A549 (cell line): ENCODE measurements at regions not wholly inside any gene's neighbourhood (a gene's known extent, or its start where the extent isn't known, plus 50 kb on each side); places are given as distances from the start of the nearest gene placed in this dataset.

Experiments used
- ATAC-seq, 2 experiments: fragments of 200-7000 bp in 1 of 2; fragments of >200 bp in 1 of 2; cut with Nextera tagmentation in 1 of 2; cut with Tn5 transposase in 1 of 2; 3 replicates each; pipeline versions ENCODE4 v1.8.0 to v1.9.1; 2018 to 2020; ENCODE audit warnings: mild to moderate bottlenecking in 1 of 2, moderate library complexity in 1 of 2
- CTCF ChIA-PET: fragments of 300-600 bp; sonication (Branson Sonifier 250); formaldehyde crosslinking; extraction: SDS; loops from one replicate; lab custom pipeline; 2021; ENCODE audit warnings: antibody characterized with exemption, inconsistent platforms; lab: Yijun Ruan, JAX
- POLR2A ChIA-PET: fragments of 350-600 bp; formaldehyde crosslinking; extraction: SDS; loops from one replicate; lab custom pipeline; 2021; ENCODE audit warnings: antibody characterized with exemption, inconsistent platforms; lab: Yijun Ruan, JAX
- DNase-seq, 2 experiments: peaks; one replicate each; pipeline versions ENCODE4 v3.0.0 to v3.0.0-alpha.2; 2011 to 2016; ENCODE audit warnings: low read depth in 1 of 2, low spot score in 1 of 2
- FAIRE-seq: peaks from 2 replicates; lab custom pipeline; 2011; peaks lifted over from hg19 to GRCh38; lab: Jason Lieb, UNC
- H3K27ac ChIP-seq, 2 experiments: fragments of >200 bp; sonication (Bioruptor Twin); formaldehyde crosslinking; 3 replicates each; pipeline ENCODE4 v1.5.1; 2016 to 2017
- H3K4me1 ChIP-seq: fragments of >200 bp; sonication (Bioruptor Twin); formaldehyde crosslinking; 3 replicates; pipeline ENCODE4 v1.6.1; 2016
- H3K4me2 ChIP-seq: fragments of >200 bp; sonication (Bioruptor Twin); formaldehyde crosslinking; 3 replicates; pipeline ENCODE4 v1.6.1; 2016
- H3K4me3 ChIP-seq: fragments of >200 bp; sonication (Bioruptor Twin); formaldehyde crosslinking; 3 replicates; pipeline ENCODE4 v1.5.1; 2016
- H3K9me3 ChIP-seq: fragments of >200 bp; sonication (Bioruptor Twin); formaldehyde crosslinking; 3 replicates; pipeline ENCODE4 v1.6.1; 2016
- CBX8 ChIP-seq: fragments of 200-600 bp; sonication (generic); IDR thresholded peaks from 2 replicates; pipeline ENCODE4 v1.6.1; 2016
- EHMT2 ChIP-seq: fragments of 200-600 bp; sonication (generic); IDR thresholded peaks from 2 replicates; pipeline ENCODE4 v1.6.1; 2016; ENCODE audit warnings: antibody characterized with exemption, low read depth, mild to moderate bottlenecking, moderate library complexity
- ESRRA ChIP-seq: fragments of 150-350 bp; IDR thresholded peaks from 2 replicates; pipeline ENCODE4 v1.6.1; 2014; ENCODE audit warnings: mild to moderate bottlenecking, low read length, borderline replicate concordance
- FOSB ChIP-seq: fragments of 250-450 bp; sonication (Bioruptor Pico); IDR thresholded peaks from 2 replicates; pipeline ENCODE4 v1.5.0; 2020; ENCODE audit warnings: mild to moderate bottlenecking, moderate library complexity
- FOSL2 ChIP-seq, 2 experiments: fragments of 450-650 bp in 1 of 2; fragments of >200 bp in 1 of 2; sonication (Bioruptor Twin) in 1 of 2; formaldehyde crosslinking; IDR thresholded peaks; 2 replicates each; pipeline versions ENCODE4 v1.5.0 to v1.6.1; 2016 to 2020; ENCODE audit warnings: mild to moderate bottlenecking in 1 of 2, moderate library complexity in 1 of 2
- HOXB13 ChIP-seq: fragments of 250-450 bp; sonication (Bioruptor Pico); IDR thresholded peaks from 2 replicates; pipeline ENCODE4 v1.5.0; 2020; ENCODE audit warnings: low read depth, mild to moderate bottlenecking, moderate library complexity
- JUNB ChIP-seq: fragments of >200 bp; sonication (Bioruptor Twin); formaldehyde crosslinking; IDR thresholded peaks from 2 replicates; pipeline ENCODE4 v1.6.1; 2016
- KDM5A ChIP-seq: fragments of 200-600 bp; sonication (generic); IDR thresholded peaks from 2 replicates; pipeline ENCODE4 v1.6.1; 2016; ENCODE audit warnings: antibody characterized with exemption, mild to moderate bottlenecking
- MAFK ChIP-seq: fragments of 450-650 bp; IDR thresholded peaks from 2 replicates; pipeline ENCODE4 v1.6.1; 2014; ENCODE audit not compliant: partially characterized antibody
- NFE2L2 ChIP-seq: fragments of 150-350 bp; conservative IDR thresholded peaks from 2 replicates; pipeline ENCODE4 v1.6.1; 2014; ENCODE audit warnings: low read length
- NR3C1 ChIP-seq: fragments of >200 bp; sonication (Bioruptor Twin); formaldehyde crosslinking; IDR thresholded peaks from 3 replicates; pipeline ENCODE4 v1.6.1; 2017
- RAD21 ChIP-seq, 2 experiments: fragments of >200 bp in 1 of 2; sonication (Bioruptor Twin) in 1 of 2; formaldehyde crosslinking in 1 of 2; IDR thresholded peaks in 1 of 2; conservative IDR thresholded peaks in 1 of 2; 2 replicates in 1 of 2; 3 replicates in 1 of 2; pipeline ENCODE4 v1.6.1; 2012 to 2018; ENCODE audit warnings: inconsistent platforms in 1 of 2
- RFX5 ChIP-seq: fragments of 450-650 bp; IDR thresholded peaks from 2 replicates; pipeline ENCODE4 v1.7.1; 2014; ENCODE audit warnings: antibody characterized with exemption, mild to moderate bottlenecking, moderate library complexity
- TFCP2L1 ChIP-seq: fragments of 250-450 bp; sonication (Bioruptor Pico); IDR thresholded peaks from 2 replicates; pipeline ENCODE4 v1.5.0; 2021; ENCODE audit warnings: mild to moderate bottlenecking
- ZFP36 ChIP-seq: fragments of 450-650 bp; IDR thresholded peaks from 2 replicates; pipeline ENCODE4 v1.6.1; 2014; ENCODE audit warnings: borderline replicate concordance; ENCODE audit not compliant: partially characterized antibody
- ZNF302 ChIP-seq: fragments of 250-450 bp; sonication (Bioruptor Pico); IDR thresholded peaks from 2 replicates; pipeline ENCODE4 v1.9.0; 2021; ENCODE audit warnings: inconsistent platforms, mild to moderate bottlenecking, moderate library complexity
- WGBS: methylation state at CpG from one replicate; pipeline ENCODE4 v1.1.6; 2017; ENCODE audit errors: missing lambda C conversion rate; 5-methylcytosine and 5-hydroxymethylcytosine counted together
- TF ChIP-seq, protein P1 (sequence below): IDR thresholded peaks from 2 replicates; pipeline ENCODE4 v1.6.1; 2012
- TF ChIP-seq, protein P2 (sequence below): fragments of 200-600 bp; sonication (generic); IDR thresholded peaks from 2 replicates; pipeline ENCODE4 v1.6.1; 2016; ENCODE audit warnings: antibody characterized with exemption, mild to moderate bottlenecking, moderate library complexity
- TF ChIP-seq, protein P3 (sequence below): IDR thresholded peaks from 2 replicates; pipeline ENCODE4 v1.6.1; 2012; ENCODE audit warnings: low read depth, borderline replicate concordance
- TF ChIP-seq, protein P4 (sequence below): fragments of 250-450 bp; sonication (Bioruptor Pico); IDR thresholded peaks from 2 replicates; pipeline ENCODE4 v1.5.0; 2021; ENCODE audit warnings: mild to moderate bottlenecking, moderate library complexity, borderline replicate concordance
- TF ChIP-seq, protein P5 (sequence below): fragments of >200 bp; sonication (Bioruptor Twin); formaldehyde crosslinking; IDR thresholded peaks from 3 replicates; pipeline ENCODE4 v1.5.1; 2016

DNA sequence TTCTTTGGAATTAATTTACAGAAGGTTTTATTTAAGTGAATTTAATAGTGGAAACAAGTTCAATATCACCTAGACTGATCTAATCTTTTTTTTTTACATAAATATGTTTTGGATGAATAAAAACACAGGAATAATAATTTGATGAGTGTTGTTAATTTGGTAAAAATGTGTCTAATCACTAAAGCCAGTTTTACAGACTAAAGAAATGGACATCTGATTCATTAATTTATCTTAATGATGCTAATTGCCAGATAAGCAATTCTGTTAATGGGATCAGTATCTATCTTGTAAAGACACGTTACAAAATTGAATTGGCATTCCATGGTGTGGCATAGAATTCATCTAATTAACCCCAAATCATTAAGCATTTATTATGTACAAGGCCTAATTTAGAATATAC lies 743.3 kb upstream of the CDH6 start:
- DNase-seq (no peak), ATAC-seq (no peak), FAIRE-seq (no peak)
- WGBS: 18% methylated on average over 1 of the region's 1 CpG
- Histone ChIP-seq H3K27ac (no peak overlapping the region), H3K4me2 (no peak overlapping the region), H3K9me3 (no peaks in the 10 kb centered on the region), H3K4me1 (no peaks in the 10 kb centered on the region), H3K4me3 (no peak overlapping the region)
- CTCF ChIA-PET: interaction anchor here (0.9 kb wide), 1 partner anchor 616 kb away, joined by 3 read pairs; no protein-coding TSS in a partner anchor
- TF ChIP-seq RFX5: no peak
- peak; percentile 38 for TF ChIP-seq MAFK
- no peak for TF ChIP-seq KDM5A
- TF ChIP-seq, protein P1, sequence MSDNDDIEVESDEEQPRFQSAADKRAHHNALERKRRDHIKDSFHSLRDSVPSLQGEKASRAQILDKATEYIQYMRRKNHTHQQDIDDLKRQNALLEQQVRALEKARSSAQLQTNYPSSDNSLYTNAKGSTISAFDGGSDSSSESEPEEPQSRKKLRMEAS: no peak
- no peak for TF ChIP-seq ESRRA
- TF ChIP-seq ZNF302 (CRISPR knock-in tag): no peak
- POLR2A ChIA-PET: no interaction called here

DNA sequence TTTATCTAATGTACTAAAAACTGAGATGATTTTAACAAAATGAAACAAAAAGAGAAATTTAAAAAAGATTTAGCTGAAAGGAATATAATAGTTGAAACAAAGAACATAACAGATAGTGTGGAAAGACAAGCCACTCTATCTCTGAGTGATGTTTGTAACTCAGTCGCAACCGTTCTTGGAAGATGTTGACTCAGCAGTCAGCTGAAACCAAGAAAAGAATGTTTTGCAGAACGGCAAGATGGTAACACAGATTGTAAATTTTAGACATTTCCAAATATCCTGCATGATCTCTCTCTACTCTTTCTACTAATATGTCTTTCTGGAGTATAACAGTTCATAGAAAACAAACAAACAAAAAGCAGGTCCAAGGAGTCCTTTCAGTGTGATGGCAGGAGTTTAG lies 746.1 kb upstream of the CDH6 start:
- no peak for TF ChIP-seq NR3C1
- TF ChIP-seq, protein P2, sequence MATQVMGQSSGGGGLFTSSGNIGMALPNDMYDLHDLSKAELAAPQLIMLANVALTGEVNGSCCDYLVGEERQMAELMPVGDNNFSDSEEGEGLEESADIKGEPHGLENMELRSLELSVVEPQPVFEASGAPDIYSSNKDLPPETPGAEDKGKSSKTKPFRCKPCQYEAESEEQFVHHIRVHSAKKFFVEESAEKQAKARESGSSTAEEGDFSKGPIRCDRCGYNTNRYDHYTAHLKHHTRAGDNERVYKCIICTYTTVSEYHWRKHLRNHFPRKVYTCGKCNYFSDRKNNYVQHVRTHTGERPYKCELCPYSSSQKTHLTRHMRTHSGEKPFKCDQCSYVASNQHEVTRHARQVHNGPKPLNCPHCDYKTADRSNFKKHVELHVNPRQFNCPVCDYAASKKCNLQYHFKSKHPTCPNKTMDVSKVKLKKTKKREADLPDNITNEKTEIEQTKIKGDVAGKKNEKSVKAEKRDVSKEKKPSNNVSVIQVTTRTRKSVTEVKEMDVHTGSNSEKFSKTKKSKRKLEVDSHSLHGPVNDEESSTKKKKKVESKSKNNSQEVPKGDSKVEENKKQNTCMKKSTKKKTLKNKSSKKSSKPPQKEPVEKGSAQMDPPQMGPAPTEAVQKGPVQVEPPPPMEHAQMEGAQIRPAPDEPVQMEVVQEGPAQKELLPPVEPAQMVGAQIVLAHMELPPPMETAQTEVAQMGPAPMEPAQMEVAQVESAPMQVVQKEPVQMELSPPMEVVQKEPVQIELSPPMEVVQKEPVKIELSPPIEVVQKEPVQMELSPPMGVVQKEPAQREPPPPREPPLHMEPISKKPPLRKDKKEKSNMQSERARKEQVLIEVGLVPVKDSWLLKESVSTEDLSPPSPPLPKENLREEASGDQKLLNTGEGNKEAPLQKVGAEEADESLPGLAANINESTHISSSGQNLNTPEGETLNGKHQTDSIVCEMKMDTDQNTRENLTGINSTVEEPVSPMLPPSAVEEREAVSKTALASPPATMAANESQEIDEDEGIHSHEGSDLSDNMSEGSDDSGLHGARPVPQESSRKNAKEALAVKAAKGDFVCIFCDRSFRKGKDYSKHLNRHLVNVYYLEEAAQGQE: no peak
- TF ChIP-seq JUNB: no peak
- TF ChIP-seq TFCP2L1 (CRISPR knock-in tag): no peak
- TF ChIP-seq FOSB (CRISPR knock-in tag): no peak
- no peak for TF ChIP-seq EHMT2
- no peak for TF ChIP-seq FOSL2 (IDR thresholded peaks at IDR 0.05)
- TF ChIP-seq FOSL2 (CRISPR knock-in tag; IDR thresholded peaks at IDR 0.05): no peak
- TF ChIP-seq NFE2L2: no peak
- no peak for TF ChIP-seq CBX8
- no peak for TF ChIP-seq KDM5A
- TF ChIP-seq RAD21 (conservative IDR thresholded peaks at IDR 0.05 in 1 of 2, IDR thresholded peaks at IDR 0.05 in 1 of 2): no peak
- TF ChIP-seq, protein P3, sequence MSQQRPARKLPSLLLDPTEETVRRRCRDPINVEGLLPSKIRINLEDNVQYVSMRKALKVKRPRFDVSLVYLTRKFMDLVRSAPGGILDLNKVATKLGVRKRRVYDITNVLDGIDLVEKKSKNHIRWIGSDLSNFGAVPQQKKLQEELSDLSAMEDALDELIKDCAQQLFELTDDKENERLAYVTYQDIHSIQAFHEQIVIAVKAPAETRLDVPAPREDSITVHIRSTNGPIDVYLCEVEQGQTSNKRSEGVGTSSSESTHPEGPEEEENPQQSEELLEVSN: no peak
- TF ChIP-seq, protein P4, sequence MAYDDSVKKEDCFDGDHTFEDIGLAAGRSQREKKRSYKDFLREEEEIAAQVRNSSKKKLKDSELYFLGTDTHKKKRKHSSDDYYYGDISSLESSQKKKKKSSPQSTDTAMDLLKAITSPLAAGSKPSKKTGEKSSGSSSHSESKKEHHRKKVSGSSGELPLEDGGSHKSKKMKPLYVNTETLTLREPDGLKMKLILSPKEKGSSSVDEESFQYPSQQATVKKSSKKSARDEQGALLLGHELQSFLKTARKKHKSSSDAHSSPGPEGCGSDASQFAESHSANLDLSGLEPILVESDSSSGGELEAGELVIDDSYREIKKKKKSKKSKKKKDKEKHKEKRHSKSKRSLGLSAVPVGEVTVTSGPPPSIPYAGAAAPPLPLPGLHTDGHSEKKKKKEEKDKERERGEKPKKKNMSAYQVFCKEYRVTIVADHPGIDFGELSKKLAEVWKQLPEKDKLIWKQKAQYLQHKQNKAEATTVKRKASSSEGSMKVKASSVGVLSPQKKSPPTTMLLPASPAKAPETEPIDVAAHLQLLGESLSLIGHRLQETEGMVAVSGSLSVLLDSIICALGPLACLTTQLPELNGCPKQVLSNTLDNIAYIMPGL: no peak
- TF ChIP-seq HOXB13 (CRISPR knock-in tag): no peak
- TF ChIP-seq, protein P1: no peak
- TF ChIP-seq ZFP36: no peak
- TF ChIP-seq, protein P5, sequence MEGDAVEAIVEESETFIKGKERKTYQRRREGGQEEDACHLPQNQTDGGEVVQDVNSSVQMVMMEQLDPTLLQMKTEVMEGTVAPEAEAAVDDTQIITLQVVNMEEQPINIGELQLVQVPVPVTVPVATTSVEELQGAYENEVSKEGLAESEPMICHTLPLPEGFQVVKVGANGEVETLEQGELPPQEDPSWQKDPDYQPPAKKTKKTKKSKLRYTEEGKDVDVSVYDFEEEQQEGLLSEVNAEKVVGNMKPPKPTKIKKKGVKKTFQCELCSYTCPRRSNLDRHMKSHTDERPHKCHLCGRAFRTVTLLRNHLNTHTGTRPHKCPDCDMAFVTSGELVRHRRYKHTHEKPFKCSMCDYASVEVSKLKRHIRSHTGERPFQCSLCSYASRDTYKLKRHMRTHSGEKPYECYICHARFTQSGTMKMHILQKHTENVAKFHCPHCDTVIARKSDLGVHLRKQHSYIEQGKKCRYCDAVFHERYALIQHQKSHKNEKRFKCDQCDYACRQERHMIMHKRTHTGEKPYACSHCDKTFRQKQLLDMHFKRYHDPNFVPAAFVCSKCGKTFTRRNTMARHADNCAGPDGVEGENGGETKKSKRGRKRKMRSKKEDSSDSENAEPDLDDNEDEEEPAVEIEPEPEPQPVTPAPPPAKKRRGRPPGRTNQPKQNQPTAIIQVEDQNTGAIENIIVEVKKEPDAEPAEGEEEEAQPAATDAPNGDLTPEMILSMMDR: no peak
- CTCF ChIA-PET: no interaction called here
- Histone ChIP-seq H3K4me1 (no peaks in the 10 kb centered on the region), H3K27ac (no peak overlapping the region), H3K4me2 (no peak overlapping the region), H3K4me3 (no peak overlapping the region), H3K9me3 (no peaks in the 10 kb centered on the region)
- 60% methylated on average over 3 of the region's 3 CpGs for WGBS
- DNase-seq (no peak), FAIRE-seq (no peak), ATAC-seq (no peak)
- POLR2A ChIA-PET: no interaction called here
